Suprapubic skin (tissue), 4 donors: ENCODE measurements at regions not wholly inside any gene's neighbourhood (a gene's known extent, or its start where the extent isn't known, plus 50 kb on each side); places are given as distances from the start of the nearest gene placed in this dataset.

Source experiments
- DNase-seq, 2 donors: peaks; one replicate each; pipeline ENCODE4 v3.0.0-alpha.2; 2019; ENCODE audit warnings: low spot score in 2 of 2
- H3K27ac ChIP-seq: fragments of 200-600 bp; sonication (generic); one replicate; pipeline ENCODE4 v1.5.1; 2019
- H3K27me3 ChIP-seq: fragments of 200-600 bp; sonication (generic); one replicate; pipeline ENCODE4 v1.5.1; 2019
- H3K36me3 ChIP-seq: fragments of 200-600 bp; sonication (generic); one replicate; pipeline ENCODE4 v1.5.1; 2019
- H3K4me1 ChIP-seq: fragments of 200-600 bp; sonication (generic); one replicate; pipeline ENCODE4 v1.5.1; 2019
- H3K4me3 ChIP-seq: fragments of 200-600 bp; sonication (generic); one replicate; pipeline ENCODE4 v1.5.1; 2019; ENCODE audit warnings: mild to moderate bottlenecking
- H3K9me3 ChIP-seq: fragments of 200-600 bp; sonication (generic); one replicate; pipeline ENCODE4 v1.5.1; 2019
- CTCF ChIP-seq, 2 donors: fragments of 200-600 bp in 1 of 2; fragments of 450-650 bp in 1 of 2; sonication (generic) in 1 of 2; IDR thresholded peaks; one replicate each; pipeline ENCODE4 v1.5.1; 2016 to 2019; ENCODE audit warnings: antibody characterized with exemption in 2 of 2, mild to moderate bottlenecking in 1 of 2, moderate library complexity in 1 of 2
- EP300 ChIP-seq: sonication (generic); formaldehyde crosslinking; IDR thresholded peaks from one replicate; pipeline ENCODE4 v1.6.1; 2017; ENCODE audit warnings: antibody characterized with exemption
- POLR2A ChIP-seq, 2 donors: fragments of 450-650 bp; IDR thresholded peaks; one replicate each; pipeline ENCODE4 v1.6.1; 2017; ENCODE audit warnings: antibody characterized with exemption in 2 of 2, mild to moderate bottlenecking in 2 of 2, moderate library complexity in 2 of 2
- POLR2AphosphoS5 ChIP-seq, 3 donors: sonication (generic); formaldehyde crosslinking; IDR thresholded peaks; one replicate each; pipeline ENCODE4 v1.6.1; 2017; ENCODE audit warnings: antibody characterized with exemption in 3 of 3
- WGBS: methylation state at CpG from one replicate; pipeline ENCODE4 v1.1.5; 2018; 5-methylcytosine and 5-hydroxymethylcytosine counted together

DNA sequence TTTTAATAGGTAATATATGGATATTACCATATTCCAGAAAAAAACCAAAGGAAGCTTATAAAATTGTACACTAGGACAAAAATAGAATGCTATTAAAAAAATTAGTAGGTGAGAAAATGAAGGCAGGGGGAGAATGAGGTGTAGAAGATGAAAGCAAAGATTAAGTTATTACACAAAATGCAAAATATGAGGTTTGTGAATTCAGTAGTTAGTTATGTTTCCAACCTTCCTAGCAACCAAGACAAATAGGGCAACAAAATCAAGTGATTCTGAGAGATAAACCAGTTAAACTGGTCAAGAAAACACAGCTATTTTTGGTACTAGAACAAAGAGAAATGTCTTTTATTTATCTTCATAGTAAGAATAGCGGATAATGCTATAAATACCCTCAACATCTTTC, 300.0 kb upstream of the RASGEF1B start:
- Histone ChIP-seq H3K36me3 (no peaks in the 10 kb centered on the region), H3K9me3 (no peaks in the 10 kb centered on the region), H3K27ac (no peak overlapping the region), H3K4me3 (no peak overlapping the region), H3K4me1 (no peaks in the 10 kb centered on the region), H3K27me3 (no peaks in the 10 kb centered on the region)
- TF ChIP-seq EP300 (no peak), CTCF (IDR thresholded peaks at IDR 0.05) (no peak), POLR2A (IDR thresholded peaks at IDR 0.05) (no peak), POLR2AphosphoS5 (IDR thresholded peaks at IDR 0.05) (no peak)
- no peak for DNase-seq
- WGBS = 63% methylated on average over 1 of the region's 1 CpG

- WGBS = 95% methylated on average over 2 of the region's 2 CpGs
- H3K9me3 ChIP-seq = no peaks in the 10 kb centered on the region
- TF ChIP-seq CTCF (IDR thresholded peaks at IDR 0.05) = no peak
- no peak for TF ChIP-seq POLR2A (IDR thresholded peaks at IDR 0.05)
- no peak for TF ChIP-seq EP300
- no peak for TF ChIP-seq POLR2AphosphoS5 (IDR thresholded peaks at IDR 0.05)
Measured at GRCh38 chr4:81769244-81769643, 297.5 kb upstream of the RASGEF1B start.

GRCh38 chr4:81758574-81759264, 287.0 kb upstream of the RASGEF1B start:
- no peak overlapping the region for H3K4me3 ChIP-seq
- H3K36me3 ChIP-seq = no peaks in the 10 kb centered on the region
- no peak for TF ChIP-seq EP300
- TF ChIP-seq POLR2A (IDR thresholded peaks at IDR 0.05) = no peak
- TF ChIP-seq POLR2AphosphoS5 (IDR thresholded peaks at IDR 0.05) = no peak
- TF ChIP-seq CTCF (IDR thresholded peaks at IDR 0.05) = no peak
- DNase-seq = no peak
- no peaks in the 10 kb centered on the region for H3K9me3 ChIP-seq
- no peaks in the 10 kb centered on the region for H3K27me3 ChIP-seq
- WGBS = 93% methylated on average over 1 of the region's 1 CpG
- no peak overlapping the region for H3K27ac ChIP-seq
- peaks cover 3% of the 10 kb centered on the region for H3K4me1 ChIP-seq

More at GRCh38 chr4:81769244-81769643, 297.5 kb upstream of the RASGEF1B start:
- Histone ChIP-seq H3K27me3 (no peaks in the 10 kb centered on the region), H3K4me3 (no peak overlapping the region), H3K4me1 (no peaks in the 10 kb centered on the region), H3K27ac (no peak overlapping the region), H3K36me3 (no peaks in the 10 kb centered on the region)
- DNase-seq = no peak

DNA sequence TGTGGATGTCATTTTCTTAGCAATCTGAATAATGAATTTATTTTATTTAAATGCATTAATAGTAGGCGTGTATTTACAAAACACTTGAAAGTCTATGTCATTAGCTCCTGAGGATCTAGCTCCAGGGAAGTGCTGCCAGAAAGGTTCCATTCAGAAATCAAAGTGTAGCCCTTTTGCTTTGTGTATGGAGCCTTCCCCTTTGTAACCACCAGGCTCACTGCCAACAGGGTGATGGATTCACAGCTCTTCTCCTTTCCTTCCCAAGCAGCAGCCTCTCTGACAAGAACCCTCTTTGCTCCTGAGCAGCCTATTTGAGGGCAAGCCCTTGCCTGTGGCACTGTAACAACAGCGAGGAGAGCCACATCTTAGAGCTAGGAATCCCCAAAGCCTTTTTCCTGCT, 286.0 kb upstream of the RASGEF1B start:
- H3K36me3 ChIP-seq = no peaks in the 10 kb centered on the region
- DNase-seq = no peak
- H3K9me3 ChIP-seq = no peaks in the 10 kb centered on the region
- 88% methylated on average over 2 of the region's 2 CpGs for WGBS
- TF ChIP-seq CTCF (IDR thresholded peaks at IDR 0.05) (no peak), EP300 (no peak)
- no peaks in the 10 kb centered on the region for H3K27me3 ChIP-seq
- peaks cover 3% of the 10 kb centered on the region for H3K4me1 ChIP-seq
- no peak overlapping the region for H3K4me3 ChIP-seq
- no peak overlapping the region for H3K27ac ChIP-seq

GRCh38 chr4:81756973-81757372, 285.3 kb upstream of the RASGEF1B start:
- 86% methylated on average over 3 of the region's 3 CpGs for WGBS
- no peak overlapping the region for H3K27ac ChIP-seq
- no peaks in the 10 kb centered on the region for H3K36me3 ChIP-seq
- H3K4me1 ChIP-seq = peaks cover 3% of the 10 kb centered on the region
- H3K4me3 ChIP-seq = no peak overlapping the region
- TF ChIP-seq CTCF (IDR thresholded peaks at IDR 0.05) = no peak
- TF ChIP-seq POLR2A (IDR thresholded peaks at IDR 0.05) = no peak
- no peak for TF ChIP-seq EP300
- TF ChIP-seq POLR2AphosphoS5 (IDR thresholded peaks at IDR 0.05) = no peak
- H3K9me3 ChIP-seq = no peaks in the 10 kb centered on the region
- no peak for DNase-seq
- no peaks in the 10 kb centered on the region for H3K27me3 ChIP-seq
